GM12875 (cell line): ENCODE measurements at regions not wholly inside any gene's neighbourhood (a gene's known extent, or its start where the extent isn't known, plus 50 kb on each side); places are given as distances from the start of the nearest gene placed in this dataset.

ENCODE experiments used
- H3K4me3 ChIP-seq: one replicate; pipeline ENCODE4 v1.5.1; 2011; ENCODE audit warnings: low read depth, low read length, control low read depth
- TF ChIP-seq, protein P1 (sequence below): IDR thresholded peaks from 2 replicates; pipeline ENCODE4 v1.5.1; 2011; ENCODE audit warnings: low read depth, mild to moderate bottlenecking, control low read depth, inconsistent platforms, low read length, moderate library complexity, borderline replicate concordance; ENCODE audit not compliant: insufficient read depth

- H3K4me3 ChIP-seq, result no peak overlapping the region
- TF ChIP-seq, protein P1, sequence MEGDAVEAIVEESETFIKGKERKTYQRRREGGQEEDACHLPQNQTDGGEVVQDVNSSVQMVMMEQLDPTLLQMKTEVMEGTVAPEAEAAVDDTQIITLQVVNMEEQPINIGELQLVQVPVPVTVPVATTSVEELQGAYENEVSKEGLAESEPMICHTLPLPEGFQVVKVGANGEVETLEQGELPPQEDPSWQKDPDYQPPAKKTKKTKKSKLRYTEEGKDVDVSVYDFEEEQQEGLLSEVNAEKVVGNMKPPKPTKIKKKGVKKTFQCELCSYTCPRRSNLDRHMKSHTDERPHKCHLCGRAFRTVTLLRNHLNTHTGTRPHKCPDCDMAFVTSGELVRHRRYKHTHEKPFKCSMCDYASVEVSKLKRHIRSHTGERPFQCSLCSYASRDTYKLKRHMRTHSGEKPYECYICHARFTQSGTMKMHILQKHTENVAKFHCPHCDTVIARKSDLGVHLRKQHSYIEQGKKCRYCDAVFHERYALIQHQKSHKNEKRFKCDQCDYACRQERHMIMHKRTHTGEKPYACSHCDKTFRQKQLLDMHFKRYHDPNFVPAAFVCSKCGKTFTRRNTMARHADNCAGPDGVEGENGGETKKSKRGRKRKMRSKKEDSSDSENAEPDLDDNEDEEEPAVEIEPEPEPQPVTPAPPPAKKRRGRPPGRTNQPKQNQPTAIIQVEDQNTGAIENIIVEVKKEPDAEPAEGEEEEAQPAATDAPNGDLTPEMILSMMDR, result no peak
Observed at GRCh38 chr14:98701377-98701776, 570.6 kb downstream of the BCL11B start.

GRCh38 chr14:98704441-98704840 lies 567.6 kb downstream of the BCL11B start:
- no peak overlapping the region for H3K4me3 ChIP-seq
- TF ChIP-seq, protein P1, result no peak

DNA sequence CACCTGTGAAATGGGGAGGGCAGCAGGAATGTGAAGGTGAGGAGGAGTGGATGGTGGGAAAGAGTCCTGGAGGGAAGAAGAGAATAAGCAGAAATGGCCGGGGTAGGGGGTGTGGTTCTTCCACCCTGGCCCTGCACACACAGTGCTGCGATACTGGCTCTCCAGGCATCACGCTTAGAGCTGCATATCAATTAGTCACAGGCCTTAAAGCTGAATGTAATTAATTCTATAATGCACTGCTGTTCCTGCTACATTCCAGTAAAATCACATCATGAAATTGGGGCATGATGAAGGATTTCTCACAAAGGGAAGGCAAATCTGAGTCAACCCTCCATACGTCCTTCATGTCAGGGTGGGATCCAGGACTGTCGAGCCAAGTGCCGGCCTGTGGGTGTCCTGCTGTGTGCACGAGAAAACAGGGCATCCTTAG lies 566.1 kb downstream of the BCL11B start:
- TF ChIP-seq, protein P1, result no peak
- H3K4me3 ChIP-seq, result no peak overlapping the region

- no peak overlapping the region for H3K4me3 ChIP-seq
- TF ChIP-seq, protein P1, result no peak
Observed at GRCh38 chr14:98707522-98707921, 564.5 kb downstream of the BCL11B start.

DNA sequence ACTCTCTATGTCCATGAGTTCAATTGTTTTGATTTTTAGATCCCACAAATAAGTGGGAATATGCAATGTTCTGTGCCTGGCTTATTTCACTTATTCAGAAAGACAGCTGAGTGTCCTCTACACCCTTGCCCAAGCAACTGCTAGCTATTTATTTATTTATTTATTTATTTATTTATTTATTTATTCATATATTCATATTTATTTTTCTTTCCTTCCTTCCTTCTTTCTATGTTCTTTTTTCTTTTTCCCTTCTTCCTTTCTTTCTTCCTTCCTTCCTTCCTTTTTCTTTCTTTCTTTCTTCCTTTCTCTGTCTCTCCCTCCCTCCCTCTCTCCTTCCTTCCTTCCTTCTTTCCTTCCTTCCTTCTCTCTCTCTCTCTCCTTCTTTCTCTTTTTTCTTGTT lies 563.4 kb downstream of the BCL11B start:
- H3K4me3 ChIP-seq, result no peak overlapping the region
- TF ChIP-seq, protein P1, result no peak

- H3K4me3 ChIP-seq, result no peak overlapping the region
- TF ChIP-seq, protein P1, result no peak
Observed at GRCh38 chr14:98711453-98711852, 560.5 kb downstream of the BCL11B start.

- TF ChIP-seq, protein P1, result no peak
- H3K4me3 ChIP-seq, result no peak overlapping the region
Observed at GRCh38 chr14:98714626-98715425, 557.2 kb downstream of the BCL11B start.
